ENCODE measurements at regions not wholly inside any gene's neighbourhood (a gene's known extent, or its start where the extent isn't known, plus 50 kb on each side); places are given as distances from the start of the nearest gene placed in this dataset.

- no peak for TF ChIP-seq CTCF (IDR thresholded peaks at IDR 0.05; ENCODE audit: unreplicated experiment)
- BruUV-seq (replicated peaks): no TSS peak
- Mint-ChIP-seq H3K4me1 (ENCODE audit: insufficient read depth, unreplicated experiment) (peaks cover 15% of the 10 kb centered on the region), H3K27me3 (ENCODE audit: insufficient read depth, unreplicated experiment) (peaks cover 30% of the 10 kb centered on the region), H3K27ac (ENCODE audit: low read depth, unreplicated experiment) (no peak overlapping the region), H3K36me3 (ENCODE audit: insufficient read depth, unreplicated experiment) (no peaks in the 10 kb centered on the region), H3K9me3 (ENCODE audit: unreplicated experiment) (no peaks in the 10 kb centered on the region), H3K4me3 (ENCODE audit: unreplicated experiment) (no peak overlapping the region)
- intact Hi-C loops (cut with micrococcal nuclease): no loop called here
- CTCF ChIA-PET: interaction anchor here (0.6 to 1.3 kb wide), 3 partner anchors 317 to 390 kb away, joined by 3 to 4 read pairs (median 4); no protein-coding TSS in a partner anchor
- POLR2A ChIA-PET: no interaction called here
- no peak for DNase-seq (ENCODE audit: unreplicated experiment)
Measured at GRCh38 chr3:193132241-193132640, 108.8 kb upstream of the PLAAT1 start.

- H3K36me3 Mint-ChIP-seq (ENCODE audit: insufficient read depth, unreplicated experiment): no peaks in the 10 kb centered on the region
- no peak overlapping the region for H3K4me3 Mint-ChIP-seq (ENCODE audit: unreplicated experiment)
- peaks cover 22% of the 10 kb centered on the region for H3K27me3 Mint-ChIP-seq (ENCODE audit: insufficient read depth, unreplicated experiment)
- H3K9me3 Mint-ChIP-seq (ENCODE audit: unreplicated experiment): no peaks in the 10 kb centered on the region
- intact Hi-C loops (cut with micrococcal nuclease): no loop called here
- POLR2A ChIA-PET: interaction anchor here (0.6 to 1.2 kb wide), 2 partner anchors 17 to 926 kb away, joined by 3 read pairs; no protein-coding TSS in a partner anchor
- TF ChIP-seq CTCF (IDR thresholded peaks at IDR 0.05; ENCODE audit: unreplicated experiment): no peak
- no TSS peak for BruUV-seq (replicated peaks)
- peaks cover 15% of the 10 kb centered on the region for H3K4me1 Mint-ChIP-seq (ENCODE audit: insufficient read depth, unreplicated experiment)
- no peak overlapping the region for H3K27ac Mint-ChIP-seq (ENCODE audit: low read depth, unreplicated experiment)
- CTCF ChIA-PET: interaction anchor here (0.6 to 1.3 kb wide), 5 partner anchors 55 to 389 kb away, joined by 3 to 4 read pairs (median 3); no protein-coding TSS in a partner anchor
- DNase-seq (ENCODE audit: unreplicated experiment): peak; percentile 47
Measured at GRCh38 chr3:193132964-193133363, 108.1 kb upstream of the PLAAT1 start.

- Mint-ChIP-seq H3K4me3 (ENCODE audit: unreplicated experiment) (no peak overlapping the region), H3K9me3 (ENCODE audit: unreplicated experiment) (no peaks in the 10 kb centered on the region), H3K4me1 (ENCODE audit: insufficient read depth, unreplicated experiment) (peaks cover 15% of the 10 kb centered on the region), H3K27me3 (ENCODE audit: insufficient read depth, unreplicated experiment) (peaks cover 30% of the 10 kb centered on the region), H3K27ac (ENCODE audit: low read depth, unreplicated experiment) (no peak overlapping the region), H3K36me3 (ENCODE audit: insufficient read depth, unreplicated experiment) (no peaks in the 10 kb centered on the region)
- ChIA-PET CTCF (interaction anchor here (1.1 kb wide), 1 partner anchor 94 kb away, joined by 5 read pairs; no protein-coding TSS in a partner anchor), POLR2A (interaction anchor here (0.7 kb wide), 1 partner anchor 12 kb away, joined by 3 read pairs; no protein-coding TSS in a partner anchor)
- DNase-seq (ENCODE audit: unreplicated experiment): peak; percentile 83
- no peak for TF ChIP-seq CTCF (IDR thresholded peaks at IDR 0.05; ENCODE audit: unreplicated experiment)
- no TSS peak for BruUV-seq (replicated peaks)
- intact Hi-C loops (cut with micrococcal nuclease): no loop called here
Measured at GRCh38 chr3:193134856-193135255, 106.2 kb upstream of the PLAAT1 start.

GRCh38 chr3:193140381-193140780 lies 100.6 kb upstream of the PLAAT1 start:
- ChIA-PET POLR2A (interaction anchor here (0.6 kb wide), 1 partner anchor 197 kb away, joined by 4 read pairs; no protein-coding TSS in a partner anchor), CTCF (interaction anchor here (1.2 kb wide), 1 partner anchor 696 kb away, joined by 4 read pairs; no protein-coding TSS in a partner anchor)
- H3K9me3 Mint-ChIP-seq (ENCODE audit: unreplicated experiment): no peaks in the 10 kb centered on the region
- peaks cover 25% of the 10 kb centered on the region for H3K27me3 Mint-ChIP-seq (ENCODE audit: insufficient read depth, unreplicated experiment)
- H3K36me3 Mint-ChIP-seq (ENCODE audit: insufficient read depth, unreplicated experiment): no peaks in the 10 kb centered on the region
- no TSS peak for BruUV-seq (replicated peaks)
- intact Hi-C loops (cut with micrococcal nuclease): no loop called here
- no peaks in the 10 kb centered on the region for H3K4me1 Mint-ChIP-seq (ENCODE audit: insufficient read depth, unreplicated experiment)
- H3K4me3 Mint-ChIP-seq (ENCODE audit: unreplicated experiment): no peak overlapping the region
- no peak for DNase-seq (ENCODE audit: unreplicated experiment)
- no peak for TF ChIP-seq CTCF (IDR thresholded peaks at IDR 0.05; ENCODE audit: unreplicated experiment)
- H3K27ac Mint-ChIP-seq (ENCODE audit: low read depth, unreplicated experiment): no peak overlapping the region
